ENCODE measurements at regions not wholly inside any gene's neighbourhood (a gene's known extent, or its start where the extent isn't known, plus 50 kb on each side); places are given as distances from the start of the nearest gene placed in this dataset.

- intact Hi-C loops (cut with micrococcal nuclease; ENCODE audit: unreplicated experiment): no loop called here
- ChIA-PET CTCF (ENCODE audit: unreplicated experiment) (no interaction called here), POLR2A (no interaction called here)
- DNase-seq (ENCODE audit: low spot score): no peak
- H3K79me2 ChIP-seq (ENCODE audit: insufficient read depth, low read depth, low read length): no peaks in the 10 kb centered on the region
- no peaks in the 10 kb centered on the region for H4K20me1 ChIP-seq (ENCODE audit: insufficient read depth, low read length)
- BruUV-seq (replicated peaks): no TSS peak
- H3K4me2 ChIP-seq (ENCODE audit: low read length): no peak overlapping the region
- H3K4me3 ChIP-seq (ENCODE audit: low read depth, low read length, poor library complexity, severe bottlenecking): no peak overlapping the region
- no peak overlapping the region for H3K27ac ChIP-seq (ENCODE audit: low read depth, low read length, poor library complexity, severe bottlenecking)
- TF ChIP-seq, protein P1, sequence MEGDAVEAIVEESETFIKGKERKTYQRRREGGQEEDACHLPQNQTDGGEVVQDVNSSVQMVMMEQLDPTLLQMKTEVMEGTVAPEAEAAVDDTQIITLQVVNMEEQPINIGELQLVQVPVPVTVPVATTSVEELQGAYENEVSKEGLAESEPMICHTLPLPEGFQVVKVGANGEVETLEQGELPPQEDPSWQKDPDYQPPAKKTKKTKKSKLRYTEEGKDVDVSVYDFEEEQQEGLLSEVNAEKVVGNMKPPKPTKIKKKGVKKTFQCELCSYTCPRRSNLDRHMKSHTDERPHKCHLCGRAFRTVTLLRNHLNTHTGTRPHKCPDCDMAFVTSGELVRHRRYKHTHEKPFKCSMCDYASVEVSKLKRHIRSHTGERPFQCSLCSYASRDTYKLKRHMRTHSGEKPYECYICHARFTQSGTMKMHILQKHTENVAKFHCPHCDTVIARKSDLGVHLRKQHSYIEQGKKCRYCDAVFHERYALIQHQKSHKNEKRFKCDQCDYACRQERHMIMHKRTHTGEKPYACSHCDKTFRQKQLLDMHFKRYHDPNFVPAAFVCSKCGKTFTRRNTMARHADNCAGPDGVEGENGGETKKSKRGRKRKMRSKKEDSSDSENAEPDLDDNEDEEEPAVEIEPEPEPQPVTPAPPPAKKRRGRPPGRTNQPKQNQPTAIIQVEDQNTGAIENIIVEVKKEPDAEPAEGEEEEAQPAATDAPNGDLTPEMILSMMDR (conservative IDR thresholded peaks at IDR 0.05; ENCODE audit: low read length): no peak
- no peak for TF ChIP-seq EZH2phosphoT487 (IDR thresholded peaks at IDR 0.05; ENCODE audit: borderline replicate concordance, low read depth, low read length)
- H3K9me3 ChIP-seq (ENCODE audit: low read length): peaks cover 10% of the 10 kb centered on the region; the same call in 1 of the 2 replicates
- no peaks in the 10 kb centered on the region for H3K4me1 ChIP-seq (ENCODE audit: insufficient read depth, low read length, poor library complexity, severe bottlenecking)
- H3K36me3 ChIP-seq (ENCODE audit: insufficient read depth, low read length): no peaks in the 10 kb centered on the region
- no peaks in the 10 kb centered on the region for H3K9me2 ChIP-seq (ENCODE audit: insufficient read depth, low read length)
- no peak overlapping the region for H2AFZ ChIP-seq (ENCODE audit: low read length)
Observed at GRCh38 chr1:2862814-2863647, 61.5 kb upstream of the TTC34 start.

DNA sequence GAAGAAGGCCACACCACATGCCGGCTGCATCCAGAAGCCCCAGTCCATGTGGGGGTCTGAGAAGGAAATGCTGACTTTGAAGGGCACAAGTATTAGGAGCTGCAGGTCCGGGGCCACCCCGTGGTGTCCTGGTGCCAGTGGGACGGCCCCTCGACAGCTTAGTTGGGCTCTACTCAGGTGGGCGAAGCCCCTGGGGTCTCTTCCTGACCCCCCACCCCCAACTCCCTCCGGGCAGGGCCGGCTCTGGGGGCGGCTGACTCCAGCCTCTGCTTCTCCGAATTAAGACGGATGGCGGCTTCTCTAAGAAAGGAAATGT is 62.1 kb upstream of the TTC34 start:
- no peaks in the 10 kb centered on the region for H3K36me3 ChIP-seq (ENCODE audit: insufficient read depth, low read length)
- H3K9me2 ChIP-seq (ENCODE audit: insufficient read depth, low read length): no peaks in the 10 kb centered on the region
- H3K4me2 ChIP-seq (ENCODE audit: low read length): no peak overlapping the region
- no peak overlapping the region for H3K4me3 ChIP-seq (ENCODE audit: low read depth, low read length, poor library complexity, severe bottlenecking)
- no peaks in the 10 kb centered on the region for H3K4me1 ChIP-seq (ENCODE audit: insufficient read depth, low read length, poor library complexity, severe bottlenecking)
- no TSS peak for BruUV-seq (replicated peaks)
- H3K79me2 ChIP-seq (ENCODE audit: insufficient read depth, low read depth, low read length): no peaks in the 10 kb centered on the region
- intact Hi-C loops (cut with micrococcal nuclease; ENCODE audit: unreplicated experiment): no loop called here
- TF ChIP-seq, protein P1 (conservative IDR thresholded peaks at IDR 0.05; ENCODE audit: low read length): no peak
- no peak for TF ChIP-seq EZH2phosphoT487 (IDR thresholded peaks at IDR 0.05; ENCODE audit: borderline replicate concordance, low read depth, low read length)
- ChIA-PET CTCF (ENCODE audit: unreplicated experiment) (no interaction called here), POLR2A (no interaction called here)
- peaks cover 6% of the 10 kb centered on the region; the same call in 1 of the 2 replicates for H3K9me3 ChIP-seq (ENCODE audit: low read length)
- DNase-seq (ENCODE audit: low spot score): no peak
- no peaks in the 10 kb centered on the region for H4K20me1 ChIP-seq (ENCODE audit: insufficient read depth, low read length)
- no peak overlapping the region for H3K27ac ChIP-seq (ENCODE audit: low read depth, low read length, poor library complexity, severe bottlenecking)
- H2AFZ ChIP-seq (ENCODE audit: low read length): no peak overlapping the region

DNA sequence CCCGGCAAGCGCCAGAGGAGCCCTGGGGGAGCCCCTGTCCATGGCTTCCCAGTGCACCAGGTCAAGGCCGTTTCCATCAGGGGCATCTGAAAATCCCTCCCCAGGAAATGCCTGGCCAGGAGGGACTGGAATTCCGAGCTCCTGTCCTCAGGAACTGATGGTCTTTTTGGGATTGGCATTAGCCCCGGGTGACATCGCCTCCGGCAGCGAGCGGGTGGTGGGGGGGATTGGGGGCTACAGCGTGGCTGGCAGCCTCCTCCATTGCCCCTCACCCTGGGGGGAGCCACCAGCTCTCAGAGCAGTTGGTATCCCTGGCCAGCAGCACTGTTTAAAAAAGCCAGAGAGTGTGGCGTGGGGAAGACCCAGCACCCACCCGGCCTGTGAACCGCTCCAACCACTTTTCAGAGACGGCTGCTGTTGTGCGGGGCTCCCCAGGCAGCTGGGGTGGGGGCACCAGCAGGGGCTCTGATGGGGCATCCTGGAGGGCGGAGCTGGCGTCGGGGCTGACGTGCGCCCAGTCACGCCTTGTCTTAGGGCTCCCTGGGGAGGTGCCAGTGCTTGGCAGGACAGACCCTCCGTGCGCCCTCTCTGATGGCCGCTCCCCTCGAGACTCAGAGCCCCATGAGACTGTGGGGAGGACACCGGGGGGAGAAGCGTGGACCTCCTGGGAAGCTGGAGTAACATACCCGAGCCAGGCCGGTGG is 62.9 kb upstream of the TTC34 start:
- BruUV-seq (replicated peaks): no TSS peak
- intact Hi-C loops (cut with micrococcal nuclease; ENCODE audit: unreplicated experiment): no loop called here
- no peaks in the 10 kb centered on the region for H3K4me1 ChIP-seq (ENCODE audit: insufficient read depth, low read length, poor library complexity, severe bottlenecking)
- no peaks in the 10 kb centered on the region for H3K79me2 ChIP-seq (ENCODE audit: insufficient read depth, low read depth, low read length)
- no peaks in the 10 kb centered on the region for H4K20me1 ChIP-seq (ENCODE audit: insufficient read depth, low read length)
- ChIA-PET CTCF (ENCODE audit: unreplicated experiment) (no interaction called here), POLR2A (no interaction called here)
- no peak overlapping the region for H2AFZ ChIP-seq (ENCODE audit: low read length)
- no peak overlapping the region for H3K27ac ChIP-seq (ENCODE audit: low read depth, low read length, poor library complexity, severe bottlenecking)
- no peak for DNase-seq (ENCODE audit: low spot score)
- H3K4me3 ChIP-seq (ENCODE audit: low read depth, low read length, poor library complexity, severe bottlenecking): no peak overlapping the region
- H3K36me3 ChIP-seq (ENCODE audit: insufficient read depth, low read length): no peaks in the 10 kb centered on the region
- no peak for TF ChIP-seq EZH2phosphoT487 (IDR thresholded peaks at IDR 0.05; ENCODE audit: borderline replicate concordance, low read depth, low read length)
- TF ChIP-seq, protein P1 (conservative IDR thresholded peaks at IDR 0.05; ENCODE audit: low read length): no peak
- H3K4me2 ChIP-seq (ENCODE audit: low read length): no peak overlapping the region
- H3K9me2 ChIP-seq (ENCODE audit: insufficient read depth, low read length): no peaks in the 10 kb centered on the region
- no peaks in the 10 kb centered on the region for H3K9me3 ChIP-seq (ENCODE audit: low read length)
